GM18507 (cell line): ENCODE measurements at regions not wholly inside any gene's neighbourhood (a gene's known extent, or its start where the extent isn't known, plus 50 kb on each side); places are given as distances from the start of the nearest gene placed in this dataset.

Experiments used
- DNase-seq: peaks from one replicate; pipeline ENCODE4 v3.0.0; 2011; ENCODE audit warnings: low read depth; ENCODE audit not compliant: insufficient read length; ENCODE audit errors: extremely low spot score
- FAIRE-seq: peaks from 2 replicates; lab custom pipeline; 2011; peaks lifted over from hg19 to GRCh38; lab: Jason Lieb, UNC

GRCh38 chr2:38432820-38433606 is 55.9 kb upstream of the ATL2 start:
- DNase-seq (no peak), FAIRE-seq (no peak)

- DNase-seq (no peak), FAIRE-seq (no peak)
Observed at GRCh38 chr2:38430597-38431207, 53.6 kb upstream of the ATL2 start.

GRCh38 chr2:38430196-38430595 is 53.1 kb upstream of the ATL2 start:
- FAIRE-seq (no peak), DNase-seq (no peak)

- no peak for DNase-seq
- FAIRE-seq, result no peak
Observed at GRCh38 chr2:38427936-38428335, 50.9 kb upstream of the ATL2 start.

- DNase-seq, result no peak
- no peak for FAIRE-seq
Observed at GRCh38 chr2:38427054-38427453, 50.0 kb upstream of the ATL2 start.
